HG02588 (cell line): ENCODE measurements at regions not wholly inside any gene's neighbourhood (a gene's known extent, or its start where the extent isn't known, plus 50 kb on each side); places are given as distances from the start of the nearest gene placed in this dataset.

Experiments
- ATAC-seq: cut with Tn5 transposase; IDR thresholded peaks from one replicate; pipeline ENCODE4 v1.9.1; 2021; ENCODE audit warnings: mild to moderate bottlenecking, moderate library complexity; ENCODE audit not compliant: unreplicated experiment

DNA sequence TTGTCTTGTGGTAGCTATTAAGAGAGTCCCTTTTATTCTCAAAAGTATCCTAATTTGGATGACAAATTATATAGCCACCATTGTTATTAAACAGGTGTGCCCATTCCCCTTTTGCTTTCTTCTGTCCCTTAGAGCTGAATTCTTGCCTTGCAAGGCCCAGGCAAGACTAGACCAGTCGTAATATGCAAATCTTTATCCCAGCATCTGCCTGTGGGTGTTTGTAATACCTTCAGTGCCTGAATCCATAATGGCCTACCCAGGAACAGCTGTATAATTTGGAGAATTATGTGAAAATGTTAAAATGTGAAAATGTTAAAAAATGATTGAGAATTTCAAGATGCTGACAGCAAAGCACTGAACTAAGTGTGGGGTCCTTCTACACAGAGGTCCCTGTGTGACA lies 403.0 kb upstream of the RBMS3 start:
- ATAC-seq = no peak

DNA sequence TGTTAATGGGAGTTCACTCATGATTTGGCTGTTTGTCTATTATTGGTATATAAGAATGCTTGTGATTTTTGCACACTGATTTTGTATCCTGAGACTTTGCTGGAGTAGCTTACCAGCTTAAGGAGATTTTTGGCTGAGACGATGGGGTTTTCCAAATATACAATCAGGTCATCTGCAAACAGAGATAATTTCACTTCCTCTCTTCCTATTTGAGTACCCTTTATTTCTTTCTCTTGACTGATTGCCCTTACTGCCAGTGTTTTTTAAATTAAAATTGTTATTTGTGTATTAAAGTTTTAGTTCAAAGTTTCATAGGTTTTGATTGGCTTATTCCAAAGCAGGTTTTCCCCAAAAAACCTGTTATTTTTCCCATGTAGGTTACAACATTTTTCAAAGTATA lies 390.5 kb upstream of the RBMS3 start:
- no peak for ATAC-seq

DNA sequence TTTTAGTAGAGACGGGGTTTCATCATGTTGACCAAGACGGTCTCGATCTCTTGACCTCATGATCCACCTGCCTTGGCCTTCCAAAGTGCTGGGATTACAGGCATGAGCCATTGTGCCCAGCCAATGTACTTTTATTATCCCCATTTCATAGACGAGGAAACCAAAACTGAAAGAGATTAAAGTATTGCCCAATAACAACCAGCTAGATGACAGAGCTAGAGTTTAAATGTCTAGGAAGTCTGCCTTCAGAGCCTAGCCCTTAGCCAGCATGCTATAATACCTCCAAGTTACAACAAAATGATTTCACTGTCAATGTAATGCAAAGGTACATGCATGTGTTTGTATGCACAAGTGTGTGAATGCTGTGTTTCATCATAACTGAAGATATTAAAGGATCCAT lies 389.4 kb upstream of the RBMS3 start:
- no peak for ATAC-seq

DNA sequence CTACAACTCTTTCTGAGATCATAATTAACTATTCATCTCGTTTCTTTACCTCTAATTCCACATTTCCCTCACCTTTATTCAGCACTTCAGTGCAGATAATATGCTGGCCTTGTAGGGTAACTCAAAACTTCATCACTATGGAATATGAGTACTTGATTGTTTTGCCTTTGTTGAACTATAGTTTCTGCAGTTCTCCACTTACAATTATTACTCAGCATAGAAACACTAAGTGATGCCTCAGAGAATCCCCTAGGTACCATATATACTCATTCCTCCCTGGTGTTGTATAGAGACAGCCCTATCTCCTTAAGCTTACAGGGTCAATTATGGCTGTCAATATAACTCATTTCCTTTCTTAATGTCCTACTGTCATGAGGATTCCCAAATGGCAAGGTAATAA lies 380.6 kb upstream of the RBMS3 start:
- ATAC-seq = no peak

DNA sequence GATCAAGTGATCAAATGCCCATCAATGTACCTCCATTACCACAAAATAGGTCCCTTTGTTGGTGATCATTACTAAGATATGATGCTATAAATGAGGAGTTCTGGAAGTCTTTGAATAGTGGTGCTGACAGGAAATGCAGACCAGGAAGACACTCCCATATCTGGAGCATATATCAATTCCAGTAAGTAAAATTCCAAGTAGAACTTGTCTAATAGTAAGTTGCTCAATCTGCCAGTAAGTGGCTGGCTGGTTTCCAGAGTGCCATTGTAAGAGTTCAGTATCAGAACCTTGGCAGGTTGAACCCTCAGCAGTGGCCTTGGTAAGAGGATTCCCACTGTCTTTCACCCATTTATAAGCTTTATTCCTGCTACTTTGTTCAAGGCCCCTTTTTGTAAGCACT lies 379.9 kb upstream of the RBMS3 start:
- ATAC-seq = no peak

DNA sequence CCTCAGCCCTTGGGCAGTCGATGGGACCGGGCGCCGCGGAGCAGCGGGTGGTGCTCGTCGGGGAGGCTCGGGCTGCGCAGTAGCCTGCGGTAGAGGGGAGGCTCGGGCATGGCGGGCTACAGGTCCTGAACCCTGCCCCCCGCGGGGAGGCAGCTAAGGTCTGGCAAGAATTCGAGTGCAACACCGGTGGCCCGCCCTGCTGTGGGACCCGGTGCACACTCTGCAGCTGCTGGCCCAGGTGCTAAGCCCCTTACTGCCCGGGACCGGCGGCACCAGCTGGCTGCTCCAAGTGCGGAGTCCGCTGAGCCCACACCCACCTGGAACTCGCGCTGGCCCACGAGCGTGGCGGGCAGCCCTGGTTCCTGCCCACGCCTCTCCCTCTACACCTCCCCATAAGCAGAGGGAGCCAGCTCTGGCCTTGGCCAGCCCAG lies 377.7 kb upstream of the RBMS3 start:
- no peak for ATAC-seq

DNA sequence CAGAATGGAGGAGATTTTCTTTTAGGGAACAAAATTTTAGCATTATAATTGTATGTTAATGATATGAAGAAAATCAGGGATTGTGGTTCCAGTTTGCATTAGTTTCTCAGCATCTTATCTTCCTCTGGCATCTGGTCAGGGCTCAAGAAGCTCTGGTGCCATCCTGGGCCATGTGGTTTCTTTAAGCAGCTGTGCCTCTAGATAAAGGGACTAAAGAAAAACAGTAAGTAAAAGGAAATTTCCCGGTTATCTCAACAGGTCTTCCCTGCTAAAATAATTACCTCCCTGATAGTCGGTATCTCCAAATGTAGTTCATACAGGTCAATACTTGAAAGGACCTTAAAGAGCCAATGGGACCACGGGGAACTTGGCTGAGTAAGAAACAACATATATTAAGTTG lies 375.1 kb upstream of the RBMS3 start:
- ATAC-seq = no peak

DNA sequence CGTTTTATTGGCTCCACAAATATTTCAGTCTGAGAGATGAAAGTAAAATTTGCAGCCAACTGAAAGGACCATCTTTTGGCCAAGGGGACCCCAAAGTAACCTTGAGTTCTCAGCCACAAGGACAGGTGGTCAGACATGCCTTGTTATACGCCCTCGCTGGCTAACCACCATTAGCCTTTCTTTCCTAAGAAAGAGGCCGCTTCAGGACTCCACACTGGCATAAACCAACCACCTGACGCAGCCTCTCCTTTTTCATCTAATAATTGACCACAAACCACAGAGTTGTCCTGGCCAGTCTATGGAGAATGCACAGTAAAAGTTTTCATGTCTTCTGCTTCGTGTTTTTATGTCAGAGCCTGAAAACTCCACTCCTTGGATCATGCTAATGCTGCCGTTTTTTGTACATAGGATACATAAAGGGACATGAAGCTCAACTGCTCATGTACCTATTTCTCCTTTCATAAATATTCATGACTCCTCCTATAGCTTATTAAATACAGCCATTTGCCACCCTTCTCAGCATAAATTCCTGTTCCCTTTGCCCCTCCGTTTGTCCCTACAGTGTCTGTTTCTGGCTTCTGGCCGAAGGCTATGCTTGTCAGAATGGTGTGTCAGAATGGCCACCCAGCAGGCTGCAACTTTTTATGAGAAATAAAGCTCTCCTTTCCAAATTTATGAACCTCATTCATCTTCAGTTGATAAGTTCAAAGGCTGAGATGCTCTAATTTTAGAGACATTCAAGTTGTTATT lies 374.1 kb upstream of the RBMS3 start:
- no peak for ATAC-seq

DNA sequence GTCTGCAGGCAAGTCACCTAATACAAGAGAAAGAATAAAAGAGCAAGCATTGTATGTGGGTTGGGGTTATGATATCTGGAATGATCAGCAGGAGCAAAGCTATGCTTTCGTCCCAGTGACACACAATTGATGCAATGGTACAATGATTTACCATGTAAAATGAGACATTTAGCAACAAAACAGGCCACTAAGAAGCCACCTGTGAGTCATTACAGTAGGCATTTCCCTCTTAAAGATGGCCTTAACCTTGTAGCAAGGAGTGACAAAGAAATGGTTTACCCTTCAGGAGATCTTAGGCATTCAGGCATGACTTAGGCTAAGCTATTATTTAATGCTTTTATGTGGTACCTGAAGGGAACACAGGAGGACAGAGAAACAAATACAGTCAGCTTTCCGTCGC lies 373.3 kb upstream of the RBMS3 start:
- ATAC-seq = no peak

DNA sequence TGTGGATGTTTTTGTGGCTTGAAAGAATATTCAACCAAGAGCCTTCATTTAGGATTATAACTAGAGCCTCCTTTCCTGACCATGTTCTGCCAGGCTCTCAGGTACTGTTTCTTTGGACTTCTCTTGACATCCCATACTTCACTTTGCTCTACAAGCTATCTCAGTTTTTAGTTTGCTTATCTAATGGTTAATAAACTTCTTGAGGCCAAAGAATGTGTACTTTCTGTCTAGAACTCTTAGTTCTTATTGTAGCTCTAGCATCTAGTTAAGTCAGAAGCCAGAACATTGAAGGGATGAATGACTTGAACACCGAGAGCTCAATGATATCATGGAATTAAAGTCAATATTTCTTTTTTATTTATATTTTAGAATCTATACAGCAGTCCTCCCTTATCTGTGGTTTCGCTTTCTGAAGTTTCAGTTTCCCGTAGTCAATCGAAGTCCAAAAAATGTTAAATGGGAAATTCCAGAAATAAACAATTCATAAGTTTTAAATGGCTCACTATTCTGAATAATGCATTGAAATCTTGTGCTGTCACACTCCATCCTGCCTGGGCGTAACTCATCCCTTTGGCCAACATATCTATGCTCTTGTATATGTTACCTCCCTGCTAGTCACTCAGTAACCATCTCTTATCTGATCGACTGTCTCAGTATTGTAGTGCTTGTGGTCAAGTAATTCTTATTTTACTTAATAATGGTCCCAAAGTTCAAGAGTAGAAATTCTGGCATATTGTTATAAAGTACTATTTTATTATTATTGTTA lies 368.6 kb upstream of the RBMS3 start:
- ATAC-seq = no peak

DNA sequence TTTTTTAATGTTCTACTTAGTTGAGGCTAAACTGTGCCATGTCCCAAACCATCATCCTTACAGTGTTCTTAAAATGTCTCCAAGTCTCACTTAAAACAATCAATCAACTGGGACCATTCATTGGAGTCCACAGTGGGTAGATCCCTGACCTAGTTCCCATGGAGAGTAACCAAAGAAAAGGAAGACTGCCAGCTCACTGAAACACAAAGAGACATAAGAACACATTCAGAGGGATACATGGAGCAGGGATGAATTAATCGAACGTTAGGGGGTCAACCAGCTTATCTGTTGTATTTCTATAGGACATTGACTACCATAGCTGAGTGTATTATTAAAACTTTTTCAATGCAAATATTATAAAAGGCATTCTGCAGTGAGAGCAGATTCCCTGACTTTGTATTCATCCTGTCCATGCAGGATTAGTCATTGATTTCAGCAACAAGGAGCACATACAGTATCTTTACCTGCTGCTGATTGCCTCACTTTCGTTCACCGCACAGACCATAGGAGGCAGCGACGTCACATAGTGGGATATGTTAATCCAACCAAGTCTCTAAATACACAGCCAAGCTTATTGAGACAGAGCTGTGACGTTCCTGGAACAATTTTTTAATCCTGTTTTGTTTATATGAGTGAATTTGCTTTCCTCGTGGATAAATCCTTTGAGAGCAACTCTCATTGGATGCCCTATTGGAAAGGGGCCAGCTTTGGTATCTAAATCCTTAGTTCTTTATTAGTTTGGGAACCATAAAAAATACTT lies 364.9 kb upstream of the RBMS3 start:
- no peak for ATAC-seq

DNA sequence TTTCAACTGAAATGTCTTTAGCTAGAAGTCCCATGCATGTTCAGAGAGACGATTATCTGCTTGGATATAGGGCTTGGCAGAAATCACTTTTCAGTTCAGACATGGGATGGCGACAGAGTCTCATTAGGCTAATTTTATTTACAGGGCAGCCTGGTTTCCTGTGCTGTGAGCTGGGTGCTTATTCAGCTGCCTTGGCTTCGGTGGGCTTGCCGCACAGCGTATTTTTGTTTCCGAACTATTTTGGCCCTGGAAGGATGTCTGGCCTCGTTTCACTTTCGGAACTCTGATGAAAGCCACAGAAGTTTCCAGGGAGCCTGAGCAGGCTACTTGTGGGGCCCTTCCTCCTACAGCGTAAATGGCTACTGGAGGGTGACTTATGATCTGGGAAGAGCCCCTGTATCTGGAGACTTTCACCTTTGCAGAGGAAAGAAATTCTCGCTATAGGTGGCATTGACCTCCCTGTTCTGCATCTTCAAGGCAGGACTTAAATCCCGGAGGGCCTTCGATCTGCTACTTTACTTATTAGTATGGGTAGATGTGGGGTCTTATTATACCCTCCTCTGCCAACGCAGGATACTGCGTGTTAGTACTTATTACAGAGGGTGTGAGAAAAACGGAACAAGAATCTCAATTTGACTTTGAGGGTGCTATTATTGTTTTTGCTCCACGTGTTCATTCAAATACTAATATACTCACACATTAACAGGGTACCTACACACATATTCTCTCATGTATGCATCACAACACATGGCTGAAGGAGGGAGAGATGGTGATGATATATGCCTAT lies 364.0 kb upstream of the RBMS3 start:
- ATAC-seq = peak; percentile 83

DNA sequence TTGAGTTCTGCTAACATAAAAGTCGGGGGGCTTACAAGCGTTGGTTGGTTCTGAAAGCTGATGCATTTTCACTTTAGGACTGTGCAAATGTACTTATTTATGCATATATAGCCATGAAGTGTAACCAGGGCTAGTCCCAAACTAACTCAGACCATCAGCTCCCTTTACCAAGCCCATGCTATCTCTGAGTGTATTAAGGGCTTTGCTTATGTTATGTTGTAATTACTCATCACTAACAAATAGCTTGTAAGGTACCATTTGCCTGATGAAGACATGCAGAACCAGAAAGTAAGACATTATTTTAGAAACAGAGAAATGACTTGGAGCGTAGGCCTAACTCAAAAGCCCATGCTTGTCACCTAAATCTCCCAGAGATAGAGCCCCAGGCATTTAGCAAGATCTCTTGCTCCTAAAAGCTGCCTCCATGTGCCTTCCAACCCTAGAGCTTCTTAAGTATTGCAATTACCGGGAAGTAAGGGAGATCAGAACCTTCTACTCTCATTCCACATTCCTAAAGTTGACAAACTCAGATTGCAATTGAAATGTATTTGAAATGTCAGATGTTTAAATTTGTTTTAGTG lies 362.9 kb upstream of the RBMS3 start:
- no peak for ATAC-seq

DNA sequence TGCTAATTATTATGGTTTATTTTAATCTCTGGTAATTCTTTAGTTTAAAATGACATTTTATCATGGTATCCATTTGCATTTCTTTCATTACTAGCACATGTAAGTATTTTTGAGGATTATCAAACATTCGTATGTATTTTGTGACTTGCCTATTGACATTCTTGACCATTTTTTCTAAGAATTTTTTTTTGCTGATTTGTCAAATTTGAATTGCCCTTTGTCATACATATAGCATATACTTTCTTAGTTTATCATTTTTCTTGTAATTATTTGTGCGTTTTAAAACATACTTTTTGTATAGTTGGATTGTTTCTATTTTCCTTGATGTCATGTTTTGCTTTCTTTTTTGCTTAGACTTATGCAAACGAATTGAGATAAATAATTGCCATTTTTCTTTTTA lies 358.5 kb upstream of the RBMS3 start:
- ATAC-seq = no peak

DNA sequence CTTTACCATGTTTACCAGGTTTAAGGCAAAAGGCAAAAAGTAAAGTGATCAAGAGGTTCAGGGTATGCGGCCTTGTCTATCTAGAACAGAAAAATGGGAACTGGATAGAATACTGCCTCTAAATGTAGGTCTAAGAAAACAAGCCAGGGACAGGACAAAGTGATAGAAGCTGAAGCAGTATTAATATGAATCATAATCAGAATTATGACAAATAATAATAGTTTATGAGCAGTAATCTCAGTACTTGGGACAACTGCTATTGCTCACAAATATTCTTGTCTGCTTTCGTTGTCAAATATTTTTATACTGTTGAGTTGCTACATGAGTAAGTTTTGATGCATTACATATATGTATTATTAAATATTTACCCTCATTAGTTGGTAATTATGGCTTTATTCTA lies 356.9 kb upstream of the RBMS3 start:
- ATAC-seq = no peak

DNA sequence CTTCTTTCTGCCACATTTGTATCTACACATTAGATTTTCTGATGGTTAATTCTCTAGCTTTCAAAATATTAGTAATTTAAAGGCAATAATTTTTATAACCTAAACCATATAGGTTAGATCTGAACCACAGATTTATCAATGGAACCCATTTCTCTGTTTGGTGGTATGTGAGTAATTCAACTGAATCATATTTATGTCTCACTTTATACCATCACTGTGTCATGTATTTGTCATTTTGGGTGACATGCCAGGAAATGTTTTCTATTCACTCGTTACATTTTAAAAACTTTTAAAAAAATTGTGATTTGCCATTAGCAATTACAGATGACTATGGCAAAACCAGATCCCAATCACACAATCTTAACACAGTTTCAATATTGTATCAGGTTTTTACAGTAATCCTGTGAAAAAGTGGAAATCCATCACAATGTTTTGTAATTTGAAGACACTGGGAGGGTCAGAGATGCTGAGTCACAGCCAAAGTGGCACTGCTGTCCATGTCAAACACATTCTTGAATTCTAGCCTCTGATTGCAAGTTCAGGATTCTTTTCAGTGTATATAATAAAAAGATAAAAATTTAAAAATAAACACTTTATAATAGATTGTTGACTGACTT lies 356.0 kb upstream of the RBMS3 start:
- no peak for ATAC-seq

DNA sequence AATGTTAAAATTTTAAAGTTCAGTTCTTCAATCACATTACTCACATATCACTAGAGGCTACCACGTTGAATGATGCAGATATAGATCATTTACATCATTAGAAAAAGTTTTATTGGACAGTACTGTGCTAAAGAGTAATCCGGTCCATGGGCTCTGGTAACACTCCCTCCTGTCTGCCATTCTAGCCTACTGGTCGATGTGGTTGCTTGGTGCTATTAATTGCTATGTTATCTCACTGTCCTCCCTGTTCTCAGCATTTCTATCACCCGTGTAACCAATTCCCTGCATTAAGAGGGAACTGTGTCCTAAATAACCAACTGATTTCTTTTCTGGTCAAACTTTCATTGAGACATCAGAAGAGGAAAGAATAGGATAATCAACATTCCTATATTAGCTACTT lies 347.5 kb upstream of the RBMS3 start:
- ATAC-seq = no peak

DNA sequence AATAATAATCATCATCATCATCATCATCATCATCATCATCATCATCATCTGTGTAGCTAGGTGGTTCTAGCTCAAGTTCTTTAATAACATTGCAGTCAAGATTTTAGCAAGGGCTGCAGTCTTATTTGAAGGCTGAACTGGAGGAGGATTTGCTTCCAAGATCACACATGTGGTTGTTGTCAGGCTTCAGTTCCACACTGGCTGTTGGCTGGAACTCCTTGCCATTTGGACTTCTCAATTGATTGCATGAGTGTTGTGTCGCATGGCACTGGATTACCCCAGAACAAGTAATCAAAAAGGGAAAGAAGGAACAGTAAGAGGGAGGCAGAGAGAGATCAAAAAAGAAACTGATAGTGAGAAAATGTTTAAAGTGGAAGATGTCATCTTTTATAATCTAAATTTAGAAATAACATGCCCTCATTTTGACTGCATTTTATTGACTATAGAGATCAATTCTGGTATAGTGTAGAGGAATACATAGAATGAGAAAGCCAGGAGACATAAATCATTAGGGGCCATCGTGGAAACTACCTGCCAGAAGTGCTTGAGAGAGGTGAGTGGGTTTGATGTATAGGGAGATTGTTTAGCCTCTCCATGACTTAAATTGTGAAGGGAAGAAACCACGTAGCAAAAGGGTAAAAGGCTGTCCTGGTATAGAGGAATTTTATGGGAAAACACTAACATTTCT lies 346.6 kb upstream of the RBMS3 start:
- ATAC-seq = no peak

DNA sequence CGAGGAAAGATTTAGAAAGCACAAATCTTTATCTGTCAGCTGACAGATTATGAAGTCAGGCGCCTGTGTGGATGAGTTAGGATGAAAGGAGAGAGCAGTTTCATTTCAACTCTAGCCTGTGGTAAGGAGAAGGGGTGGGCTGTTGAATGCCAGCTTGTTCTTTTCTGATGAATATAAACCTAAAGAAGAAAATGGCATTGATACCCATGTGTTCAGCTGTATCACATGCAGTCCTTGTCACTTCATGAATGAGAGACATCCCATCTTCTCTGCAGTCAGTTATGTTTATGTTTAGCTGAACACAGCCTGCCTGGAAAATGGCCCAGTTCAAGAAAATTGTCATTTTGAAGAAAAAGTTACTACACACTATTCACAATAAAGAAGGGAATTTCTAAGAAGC lies 345.7 kb upstream of the RBMS3 start:
- no peak for ATAC-seq

DNA sequence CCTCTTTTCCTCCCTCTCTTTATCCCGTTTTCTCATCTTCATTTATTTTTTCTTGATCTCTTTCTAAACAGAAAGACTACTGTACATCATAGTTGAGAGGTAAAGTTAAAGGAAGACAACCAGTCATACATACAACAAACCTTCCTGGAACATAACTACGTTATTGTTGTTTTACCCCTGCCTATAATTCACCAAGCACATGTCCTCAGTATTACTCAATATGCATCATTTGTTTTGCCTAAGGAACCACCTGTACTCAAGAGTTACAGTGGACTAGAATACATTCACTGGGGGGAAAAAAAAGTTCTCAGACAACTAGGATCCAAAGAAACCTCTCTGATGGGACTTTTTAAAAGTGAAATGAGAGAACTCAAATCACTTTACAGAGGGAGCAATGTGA lies 344.7 kb upstream of the RBMS3 start:
- ATAC-seq = no peak
